Head of caudate nucleus (tissue), 42 donors: ENCODE measurements at regions not wholly inside any gene's neighbourhood (a gene's known extent, or its start where the extent isn't known, plus 50 kb on each side); places are given as distances from the start of the nearest gene placed in this dataset.
"Not testable (repeated sequence)": the region's sequence is repeated elsewhere in the genome, so short reads cannot be mapped to it uniquely, and the experiment has no call there.

Source experiments
- DNase-seq, 42 donors: peaks; one replicate each; pipeline versions ENCODE4 v3.0.0 to v3.0.0-alpha.2; 2020 to 2021; ENCODE audit warnings: mixed read lengths in 7 of 42
- intact Hi-C: fragments of 100-400 bp; cut with DNase I; formaldehyde crosslinking; loops from one replicate; pipeline ENCODE4 v1.15.0; 2022

GRCh38 chrX:103428525-103428924 lies 52.2 kb downstream of the BEX3 start:
- DNase-seq = no peak
- intact Hi-C loops = no loop called here

DNA sequence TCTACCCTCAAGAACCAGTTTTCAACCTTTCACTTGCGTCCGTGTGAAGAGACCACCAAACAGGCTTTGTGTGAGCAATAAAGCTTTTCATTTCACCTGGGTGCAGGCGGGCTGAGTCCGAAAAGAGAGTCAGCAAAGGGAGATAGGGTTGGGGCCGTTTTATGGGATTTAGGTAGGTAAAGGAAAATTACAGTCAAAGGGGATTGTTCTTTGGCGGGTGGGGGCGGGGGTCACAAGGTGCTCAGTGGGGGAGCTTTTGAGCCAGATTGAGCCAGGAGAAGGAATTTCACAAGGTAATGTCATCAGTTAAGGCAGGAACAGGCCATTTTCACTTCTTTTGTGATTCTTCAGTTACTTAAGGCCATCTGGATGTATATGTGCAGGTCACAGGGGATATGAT lies 52.7 kb downstream of the BEX3 start:
- DNase-seq, intact Hi-C loops: not testable (repeated sequence)

DNA sequence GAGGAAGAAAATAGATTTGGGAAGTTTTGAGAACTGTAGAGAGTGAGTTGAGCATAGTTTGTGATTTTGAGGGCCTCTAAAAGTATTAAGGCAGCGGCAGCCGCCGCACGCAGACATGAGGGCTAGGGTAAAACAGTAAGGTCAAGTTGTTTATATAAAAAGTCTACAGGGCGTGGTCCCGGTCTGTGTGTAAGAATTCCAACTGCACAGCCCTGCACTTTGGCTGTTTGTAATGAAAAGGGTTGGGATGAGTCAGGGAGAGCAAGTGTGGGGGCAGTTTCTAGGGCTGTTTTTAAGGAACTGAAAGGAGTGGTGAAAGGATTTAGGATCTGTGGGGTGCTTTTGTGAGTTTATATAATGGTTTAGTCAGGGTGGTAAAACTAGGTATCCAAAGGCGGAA lies 55.0 kb downstream of the BEX3 start:
- DNase-seq = peak in 6 of 42 donors; percentile 1 to 35 (median 16)
- intact Hi-C loops = no loop called here

DNA sequence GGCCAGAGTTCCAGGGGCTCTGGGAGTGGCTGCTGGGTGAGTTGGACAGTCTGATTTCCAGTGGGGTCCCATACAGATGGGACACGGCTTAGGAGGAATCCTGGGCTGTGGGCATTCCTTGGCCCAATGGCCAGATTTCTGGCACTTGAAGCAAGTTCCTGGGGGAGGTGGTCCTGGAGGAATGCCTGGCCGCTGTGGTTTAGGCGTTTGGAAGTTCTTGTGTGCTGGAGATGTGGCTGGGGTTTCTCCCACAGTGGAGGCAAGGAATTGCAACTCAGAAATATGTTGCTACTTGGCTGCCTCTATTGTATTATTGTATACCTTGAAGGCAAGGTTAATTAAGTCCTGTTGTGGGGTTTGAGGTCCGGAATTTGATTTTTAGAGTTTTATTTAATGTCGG lies 56.5 kb downstream of the BEX3 start:
- DNase-seq, intact Hi-C loops: not testable (repeated sequence)

DNA sequence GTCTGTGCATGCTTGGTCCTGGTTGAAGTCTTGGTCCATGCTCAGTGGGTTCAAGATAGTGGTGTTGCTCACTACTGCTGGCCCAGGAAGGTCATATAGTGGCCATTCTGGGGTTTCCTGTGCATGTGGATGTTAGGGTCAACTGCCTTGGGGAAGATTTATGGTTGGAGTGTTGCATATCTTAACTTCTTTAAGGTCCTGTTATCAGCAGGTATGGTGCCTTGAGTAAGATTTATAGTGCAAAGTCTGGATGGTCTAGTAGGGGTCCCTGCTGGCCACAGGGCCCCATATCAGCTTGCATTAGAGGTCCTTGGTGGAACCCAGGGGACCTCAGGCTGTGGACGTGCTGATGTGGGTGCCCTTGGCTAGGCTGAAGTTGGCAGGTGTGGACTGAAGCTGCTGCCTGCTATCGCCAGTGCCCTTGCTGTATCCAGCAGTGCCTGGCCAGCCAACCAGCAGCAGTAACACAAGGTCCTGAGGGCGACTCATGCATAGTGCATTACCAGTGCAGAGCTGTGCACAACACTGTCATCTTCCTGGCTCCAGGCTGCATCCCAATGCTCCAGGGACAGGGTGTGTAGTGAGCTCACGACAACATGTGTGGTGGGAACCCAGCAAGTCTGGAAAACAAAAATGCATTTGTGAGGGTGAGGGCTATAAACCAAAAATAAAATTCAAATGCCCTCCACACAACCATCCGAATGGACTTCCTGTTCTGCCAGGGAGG lies 61.0 kb downstream of the BEX3 start:
- DNase-seq = no peak
- intact Hi-C loops = no loop called here

- intact Hi-C loops = no loop called here
- DNase-seq = no peak
These were observed 62.8 kb downstream of the BEX3 start for GRCh38 chrX:103439161-103439560.

- DNase-seq = no peak
- intact Hi-C loops = no loop called here
These were observed 64.3 kb downstream of the BEX3 start for GRCh38 chrX:103440621-103441020.

DNA sequence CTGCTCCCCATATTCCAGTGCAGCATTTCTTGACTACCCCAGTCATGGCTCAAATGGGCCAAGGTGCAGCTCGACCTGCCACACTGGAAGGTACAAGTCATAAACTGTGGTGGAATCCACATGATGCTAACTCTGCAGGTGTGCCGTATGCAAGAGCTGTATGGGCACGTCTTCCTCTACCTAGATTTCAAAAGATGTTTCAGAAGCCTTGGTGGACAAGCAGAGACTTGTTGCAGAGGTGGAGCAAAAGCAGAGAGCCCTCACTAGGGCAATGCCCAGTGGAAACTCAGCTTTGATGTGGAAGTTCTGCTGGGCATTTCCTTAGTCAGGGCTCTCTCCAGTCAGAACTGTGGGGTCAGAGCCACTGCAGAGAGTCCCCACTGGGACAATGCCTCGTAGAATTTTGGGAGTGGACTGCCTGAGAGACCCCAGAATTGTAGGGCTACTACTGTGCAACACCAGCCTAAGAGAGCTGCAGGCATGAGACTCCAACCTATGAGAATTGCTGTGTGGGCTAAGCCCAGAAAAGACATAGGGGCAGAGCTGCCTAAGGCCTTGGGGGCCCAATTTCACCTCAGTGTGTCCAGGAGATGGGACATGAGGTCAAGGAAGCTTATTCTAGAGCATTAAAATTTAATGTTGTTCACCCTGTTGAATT lies 65.7 kb downstream of the BEX3 start:
- no peak for DNase-seq
- intact Hi-C loops = no loop called here

- intact Hi-C loops = no loop called here
- no peak for DNase-seq
These were observed 66.2 kb downstream of the BEX3 start for GRCh38 chrX:103442536-103442901.

- no peak for DNase-seq
- intact Hi-C loops = no loop called here
These were observed 70.4 kb downstream of the BEX3 start for GRCh38 chrX:103446665-103447302.
